OCI-LY1 (cell line): ENCODE measurements at regions not wholly inside any gene's neighbourhood (a gene's known extent, or its start where the extent isn't known, plus 50 kb on each side); places are given as distances from the start of the nearest gene placed in this dataset.

Source experiments
- H2AFZ ChIP-seq: fragments of 200-600 bp; sonication (generic), shearing (Covaris generic); 2 replicates; pipeline ENCODE4 v1.6.0; 2014; ENCODE audit warnings: antibody characterized with exemption, mild to moderate bottlenecking, low read length
- H3F3A ChIP-seq: fragments of 200-600 bp; sonication (generic), shearing (Covaris generic); 2 replicates; pipeline ENCODE4 v1.6.0; 2014; ENCODE audit warnings: mild to moderate bottlenecking, antibody characterized with exemption, low read length, moderate library complexity; ENCODE audit not compliant: insufficient read depth
- H3K27ac ChIP-seq: fragments of 200-600 bp; sonication (generic); 2 replicates; pipeline ENCODE4 v1.5.1; 2014; ENCODE audit warnings: low read length, mixed run types, mild to moderate bottlenecking, low read depth; ENCODE audit not compliant: poor library complexity, severe bottlenecking
- H3K27me3 ChIP-seq: fragments of 200-600 bp; sonication (generic); 2 replicates; pipeline ENCODE4 v1.6.0; 2014; ENCODE audit warnings: antibody characterized with exemption, mild to moderate bottlenecking, low read length, moderate library complexity; ENCODE audit not compliant: insufficient read depth
- H3K36me3 ChIP-seq: fragments of 200-600 bp; sonication (generic); 2 replicates; pipeline ENCODE4 v1.6.1; 2014; ENCODE audit warnings: mild to moderate bottlenecking, antibody characterized with exemption, low read length, moderate library complexity, mixed read lengths; ENCODE audit not compliant: insufficient read depth
- H3K4me1 ChIP-seq: fragments of 200-600 bp; sonication (generic); 2 replicates; pipeline ENCODE4 v1.5.1; 2014; ENCODE audit warnings: mild to moderate bottlenecking, low read length, moderate library complexity; ENCODE audit not compliant: insufficient read depth, severe bottlenecking
- H3K4me2 ChIP-seq: fragments of 200-600 bp; sonication (generic), shearing (Covaris generic); 2 replicates; pipeline ENCODE4 v1.6.1; 2014; ENCODE audit warnings: low read length
- H3K4me3 ChIP-seq: fragments of 200-600 bp; sonication (generic); 2 replicates; pipeline ENCODE4 v1.5.1; 2014; ENCODE audit warnings: low read length, low read depth, mild to moderate bottlenecking, mixed read lengths; ENCODE audit not compliant: poor library complexity, severe bottlenecking
- H3K79me2 ChIP-seq: fragments of 200-600 bp; shearing (Covaris generic); 2 replicates; pipeline ENCODE4 v1.6.1; 2016; ENCODE audit warnings: mixed run types, low read length, mixed read lengths; ENCODE audit not compliant: insufficient read depth
- H3K9ac ChIP-seq: fragments of 200-600 bp; sonication (generic), shearing (Covaris generic); 2 replicates; pipeline ENCODE4 v1.6.1; 2014; ENCODE audit warnings: mild to moderate bottlenecking, low read length, mixed read lengths
- H3K9me2 ChIP-seq: fragments of 200-600 bp; sonication (generic), shearing (Covaris generic); 2 replicates; pipeline ENCODE4 v1.6.1; 2014; ENCODE audit warnings: low read depth, mild to moderate bottlenecking, low read length, mixed read lengths
- H3K9me3 ChIP-seq: fragments of 200-600 bp; shearing (Covaris generic); 2 replicates; pipeline ENCODE4 v1.6.1; 2014; ENCODE audit warnings: low read length, mixed read lengths
- H4K20me1 ChIP-seq: fragments of 200-600 bp; sonication (generic), shearing (Covaris generic); 2 replicates; pipeline ENCODE4 v1.6.0; 2016; ENCODE audit warnings: mild to moderate bottlenecking, low read length; ENCODE audit not compliant: insufficient read depth
- CTCF ChIP-seq: fragments of 200-600 bp; sonication (generic), shearing (Covaris generic); IDR thresholded peaks from 2 replicates; pipeline ENCODE4 v1.5.1; 2017; ENCODE audit warnings: mild to moderate bottlenecking, antibody characterized with exemption, low read length, moderate library complexity, mixed read lengths
- EZH2 ChIP-seq: fragments of 200-600 bp; sonication (generic), shearing (Covaris generic); IDR thresholded peaks from 2 replicates; pipeline ENCODE4 v1.8.0; 2017; ENCODE audit warnings: borderline replicate concordance, mixed run types, mild to moderate bottlenecking, antibody characterized with exemption, low read length, moderate library complexity, mixed read lengths

DNA sequence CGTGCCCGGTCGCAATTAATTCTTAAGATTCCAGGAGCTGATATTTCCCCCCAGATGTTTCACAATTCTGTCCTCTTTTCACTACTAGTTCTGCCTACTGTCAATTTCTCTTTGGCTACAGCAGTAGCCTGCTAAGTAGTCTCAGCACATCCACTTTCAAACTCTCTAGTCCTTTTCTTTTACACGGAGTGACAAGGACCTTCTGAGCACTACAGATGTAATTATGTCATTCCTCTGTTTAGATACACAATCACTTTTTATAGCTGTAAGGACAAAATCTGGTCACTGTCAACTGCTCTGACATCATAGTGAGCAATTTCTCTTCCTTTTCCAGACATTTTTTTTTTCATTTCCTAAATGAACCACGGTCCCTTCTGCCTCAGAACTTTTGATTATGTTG, 421.7 kb upstream of the CHRM3 start:
- Histone ChIP-seq H3K9me3 (no peaks in the 10 kb centered on the region), H2AFZ (no peak overlapping the region), H3F3A (no peaks in the 10 kb centered on the region), H3K27ac (no peak overlapping the region), H3K79me2 (no peaks in the 10 kb centered on the region), H3K9ac (no peak overlapping the region), H4K20me1 (no peaks in the 10 kb centered on the region), H3K36me3 (no peaks in the 10 kb centered on the region), H3K4me2 (no peak overlapping the region), H3K4me3 (no peak overlapping the region), H3K4me1 (no peaks in the 10 kb centered on the region), H3K9me2 (no peaks in the 10 kb centered on the region), H3K27me3 (no peaks in the 10 kb centered on the region)
- TF ChIP-seq CTCF (no peak), EZH2 (no peak)

- H3K27ac ChIP-seq: no peak overlapping the region
- H3K36me3 ChIP-seq: no peaks in the 10 kb centered on the region
Measured at GRCh38 chr1:238962941-238963340, 423.4 kb upstream of the CHRM3 start.

DNA sequence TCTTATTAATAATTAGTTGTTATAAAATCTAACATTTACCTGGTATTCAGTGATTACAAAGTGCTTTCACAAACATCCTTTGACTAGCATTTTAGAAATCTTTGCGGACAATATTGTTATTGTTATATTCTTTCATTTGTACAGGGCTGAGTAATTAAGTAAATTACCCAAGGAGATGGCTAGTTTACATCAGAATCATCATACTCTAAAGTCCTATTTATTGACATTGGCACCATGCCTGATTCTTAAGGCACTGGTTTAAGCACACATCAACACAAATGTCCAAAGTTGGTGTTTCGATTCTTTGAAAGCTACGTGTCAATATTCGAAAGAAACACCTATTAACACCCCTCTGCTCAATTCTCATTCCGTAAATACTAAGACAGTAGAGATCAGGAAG, 424.6 kb upstream of the CHRM3 start:
- TF ChIP-seq CTCF: no peak
- TF ChIP-seq EZH2: no peak
- Histone ChIP-seq H3K79me2 (no peaks in the 10 kb centered on the region), H3K36me3 (no peaks in the 10 kb centered on the region), H3K4me1 (no peaks in the 10 kb centered on the region), H3K9ac (no peak overlapping the region), H3K9me3 (no peaks in the 10 kb centered on the region), H3K27me3 (no peaks in the 10 kb centered on the region), H2AFZ (no peak overlapping the region), H3F3A (no peaks in the 10 kb centered on the region), H3K9me2 (no peaks in the 10 kb centered on the region), H3K4me2 (no peak overlapping the region), H3K27ac (no peak overlapping the region), H4K20me1 (no peaks in the 10 kb centered on the region), H3K4me3 (no peak overlapping the region)

More at GRCh38 chr1:238962941-238963340, 423.4 kb upstream of the CHRM3 start:
- no peaks in the 10 kb centered on the region for H3K4me1 ChIP-seq
- H3K27me3 ChIP-seq: no peaks in the 10 kb centered on the region
- no peaks in the 10 kb centered on the region for H3K79me2 ChIP-seq
- no peaks in the 10 kb centered on the region for H3K9me2 ChIP-seq
- no peaks in the 10 kb centered on the region for H3F3A ChIP-seq
- no peak overlapping the region for H3K4me3 ChIP-seq
- H3K9me3 ChIP-seq: no peaks in the 10 kb centered on the region
- no peaks in the 10 kb centered on the region for H4K20me1 ChIP-seq
- H3K4me2 ChIP-seq: no peak overlapping the region
- no peak overlapping the region for H2AFZ ChIP-seq
- TF ChIP-seq CTCF (no peak), EZH2 (no peak)
- no peak overlapping the region for H3K9ac ChIP-seq
